Transverse colon (tissue), 4 donors: ENCODE measurements at regions not wholly inside any gene's neighbourhood (a gene's known extent, or its start where the extent isn't known, plus 50 kb on each side); places are given as distances from the start of the nearest gene placed in this dataset.
A peak's percentile ranks its signal among the peaks of the same experiment; 100 is the strongest.

ENCODE experiments used
- DNase-seq: peaks from one replicate; pipeline ENCODE4 v3.0.0-alpha.2; 2019
- H3K27ac ChIP-seq, 4 donors: fragments of 200-600 bp; sonication (generic); 2 replicates each; pipeline ENCODE4 v1.5.1; 2016 to 2018; ENCODE audit warnings: inconsistent platforms in 4 of 4
- H3K27me3 ChIP-seq: fragments of 200-600 bp; sonication (generic); 2 replicates; pipeline ENCODE4 v1.5.1; 2017; ENCODE audit warnings: inconsistent platforms
- H3K36me3 ChIP-seq, 4 donors: fragments of 200-600 bp; sonication (generic); 2 replicates each; pipeline ENCODE4 v1.5.1; 2017 to 2019; ENCODE audit warnings: inconsistent platforms in 4 of 4
- H3K4me1 ChIP-seq, 4 donors: fragments of 200-600 bp; sonication (generic); 2 replicates each; pipeline ENCODE4 v1.5.1; 2017 to 2020; ENCODE audit warnings: inconsistent platforms in 4 of 4
- H3K4me3 ChIP-seq, 4 donors: fragments of 200-600 bp; sonication (generic); 1 replicate in 1 of 4; 2 replicates in 3 of 4; pipeline versions ENCODE4 v1.5.1 to v1.6.1; 2017 to 2019; ENCODE audit warnings: inconsistent platforms in 4 of 4
- H3K9me3 ChIP-seq, 2 donors: fragments of 200-600 bp; sonication (generic); 2 replicates each; pipeline ENCODE4 v1.5.1; 2017 to 2019; ENCODE audit warnings: inconsistent platforms in 2 of 2
- CTCF ChIP-seq, 5 experiments: fragments of 200-600 bp in 3 of 5; fragments of 450-650 bp in 2 of 5; sonication (generic) in 3 of 5; IDR thresholded peaks; 1 replicate in 2 of 5; 2 replicates in 3 of 5; pipeline ENCODE4 v1.5.1; 2016 to 2017; ENCODE audit warnings: antibody characterized with exemption in 5 of 5, inconsistent platforms in 3 of 5, mild to moderate bottlenecking in 2 of 5, moderate library complexity in 1 of 5
- EP300 ChIP-seq: sonication (generic); formaldehyde crosslinking; IDR thresholded peaks from one replicate; pipeline ENCODE4 v1.6.1; 2017; ENCODE audit warnings: antibody characterized with exemption, low read depth
- POLR2A ChIP-seq: fragments of 450-650 bp; IDR thresholded peaks from one replicate; pipeline ENCODE4 v1.6.1; 2016; ENCODE audit warnings: antibody characterized with exemption, mild to moderate bottlenecking, moderate library complexity
- POLR2AphosphoS5 ChIP-seq, 3 donors: sonication (generic); formaldehyde crosslinking; IDR thresholded peaks; one replicate each; pipeline ENCODE4 v1.6.1; 2016; ENCODE audit warnings: antibody characterized with exemption in 3 of 3
- WGBS, 2 donors: methylation state at CpG; one replicate each; pipeline ENCODE4 v1.1.5; 2018; ENCODE audit warnings: low coverage in 1 of 2; 5-methylcytosine and 5-hydroxymethylcytosine counted together
- in situ Hi-C, 4 donors: fragments of 200-750 bp; cut with MboI; loops; one replicate each; pipeline versions ENCODE4 v1.15.0 to v1.15.1; 2017; ENCODE audit warnings: low sequenced_read_pairs in 3 of 4, low pct_ligation_motif_present in 1 of 4, low pct_unique_long_range_greater_than_20kb in 1 of 4
- intact Hi-C: fragments of 100-400 bp; cut with DNase I; formaldehyde crosslinking; loops from one replicate; pipeline ENCODE4 v1.15.1; 2023; ENCODE audit warnings: low total_unique reads

- 76 to 100% methylated on average over 1 to 3 of the region's 3 CpGs for WGBS, 2 donors
- no peaks in the 10 kb centered on the region for H3K9me3 ChIP-seq
- in situ Hi-C loops (no loop called here), intact Hi-C loops (no loop called here)
- H3K27me3 ChIP-seq: no peaks in the 10 kb centered on the region
- H3K27ac ChIP-seq: no peak overlapping the region
- H3K36me3 ChIP-seq: no peaks in the 10 kb centered on the region
- peaks cover 0 to 13% (median 2%) of the 10 kb centered on the region in 4 donors for H3K4me1 ChIP-seq
- H3K4me3 ChIP-seq: no peak overlapping the region
- DNase-seq: no peak
- TF ChIP-seq CTCF (IDR thresholded peaks at IDR 0.05) (no peak), POLR2AphosphoS5 (IDR thresholded peaks at IDR 0.05) (no peak), EP300 (no peak), POLR2A (no peak)
Measured at GRCh38 chr6:139647016-139647415, 272.6 kb upstream of the CITED2 start.

GRCh38 chr6:139644821-139645220, 270.4 kb upstream of the CITED2 start:
- DNase-seq: no peak
- intact Hi-C loops (no loop called here), in situ Hi-C loops (no loop called here)
- H3K4me3 ChIP-seq: no peak overlapping the region
- H3K36me3 ChIP-seq: no peaks in the 10 kb centered on the region
- no peaks in the 10 kb centered on the region for H3K9me3 ChIP-seq
- 47 to 62% methylated on average over 2 to 6 of the region's 6 CpGs for WGBS, 2 donors
- no peaks in the 10 kb centered on the region for H3K27me3 ChIP-seq
- TF ChIP-seq POLR2AphosphoS5 (IDR thresholded peaks at IDR 0.05) (peak in 2 of 3 donors; percentile 22 to 75), EP300 (peak; percentile 4), CTCF (IDR thresholded peaks at IDR 0.05) (no peak)
- peak overlapping the region; percentile 4 to 60 (median 10) for H3K27ac ChIP-seq
- peaks cover 0 to 13% (median 2%) of the 10 kb centered on the region in 4 donors for H3K4me1 ChIP-seq

GRCh38 chr6:139643986-139644385, 269.5 kb upstream of the CITED2 start:
- Histone ChIP-seq H3K4me1 (peaks cover 0 to 13% (median 2%) of the 10 kb centered on the region in 4 donors), H3K4me3 (no peak overlapping the region), H3K27ac (peak overlapping the region in 2 of 4 donors; percentile 1 to 31), H3K27me3 (no peaks in the 10 kb centered on the region), H3K36me3 (no peaks in the 10 kb centered on the region), H3K9me3 (no peaks in the 10 kb centered on the region)
- WGBS, 2 donors: 76 to 100% methylated on average over 1 to 5 of the region's 5 CpGs
- intact Hi-C loops: no loop called here
- in situ Hi-C loops: no loop called here
- TF ChIP-seq CTCF (IDR thresholded peaks at IDR 0.05) (no peak), EP300 (no peak), POLR2A (no peak), POLR2AphosphoS5 (IDR thresholded peaks at IDR 0.05) (no peak)
- DNase-seq: no peak

- peaks cover 0 to 13% (median 2%) of the 10 kb centered on the region in 4 donors for H3K4me1 ChIP-seq
- in situ Hi-C loops: no loop called here
Measured at GRCh38 chr6:139642346-139642745, 267.9 kb upstream of the CITED2 start.

More at GRCh38 chr6:139642346-139642745, 267.9 kb upstream of the CITED2 start:
- TF ChIP-seq POLR2A: no peak
- no peak for TF ChIP-seq EP300
- TF ChIP-seq CTCF (IDR thresholded peaks at IDR 0.05): no peak
- no peak for TF ChIP-seq POLR2AphosphoS5 (IDR thresholded peaks at IDR 0.05)
- WGBS, 2 donors: 0 to 73% methylated on average over 1 to 2 of the region's 2 CpGs
- H3K27ac ChIP-seq: no peak overlapping the region
- no peak for DNase-seq
- H3K27me3 ChIP-seq: no peaks in the 10 kb centered on the region
- H3K36me3 ChIP-seq: no peaks in the 10 kb centered on the region
- H3K9me3 ChIP-seq: no peaks in the 10 kb centered on the region
- intact Hi-C loops: no loop called here
- no peak overlapping the region for H3K4me3 ChIP-seq
